ENCODE measurements at regions not wholly inside any gene's neighbourhood (a gene's known extent, or its start where the extent isn't known, plus 50 kb on each side); places are given as distances from the start of the nearest gene placed in this dataset.

GRCh38 chr4:181948839-181949382 is 294.3 kb upstream of the TENM3 start:
- 70% methylated on average over 3 of the region's 3 CpGs for WGBS
- H3K4me3 ChIP-seq (ENCODE audit: low read depth, low read length), result no peak overlapping the region
- H3K27ac ChIP-seq (ENCODE audit: low read depth), result no peak overlapping the region
- no peaks in the 10 kb centered on the region for H3K36me3 ChIP-seq (ENCODE audit: insufficient read depth)
- no peaks in the 10 kb centered on the region for H3K4me1 ChIP-seq (ENCODE audit: insufficient read depth)
- DNase-seq (ENCODE audit: extremely low spot score), result no peak

GRCh38 chr4:181949704-181950312 is 293.4 kb upstream of the TENM3 start:
- WGBS, result 89% methylated on average over 6 of the region's 6 CpGs
- no peak for DNase-seq (ENCODE audit: extremely low spot score)
- Histone ChIP-seq H3K36me3 (ENCODE audit: insufficient read depth) (no peaks in the 10 kb centered on the region), H3K4me3 (ENCODE audit: low read depth, low read length) (no peak overlapping the region), H3K4me1 (ENCODE audit: insufficient read depth) (no peaks in the 10 kb centered on the region), H3K27ac (ENCODE audit: low read depth) (no peak overlapping the region)

- Histone ChIP-seq H3K4me3 (ENCODE audit: low read depth, low read length) (no peak overlapping the region), H3K4me1 (ENCODE audit: insufficient read depth) (no peaks in the 10 kb centered on the region), H3K36me3 (ENCODE audit: insufficient read depth) (no peaks in the 10 kb centered on the region), H3K27ac (ENCODE audit: low read depth) (no peak overlapping the region)
- 77% methylated on average over 6 of the region's 6 CpGs for WGBS
- no peak for DNase-seq (ENCODE audit: extremely low spot score)
Measured at GRCh38 chr4:181950372-181951127, 292.7 kb upstream of the TENM3 start.

- DNase-seq (ENCODE audit: extremely low spot score), result no peak
- WGBS, result 97% methylated on average over 3 of the region's 3 CpGs
- H3K27ac ChIP-seq (ENCODE audit: low read depth), result no peak overlapping the region
- H3K36me3 ChIP-seq (ENCODE audit: insufficient read depth), result no peaks in the 10 kb centered on the region
- no peak overlapping the region for H3K4me3 ChIP-seq (ENCODE audit: low read depth, low read length)
- no peaks in the 10 kb centered on the region for H3K4me1 ChIP-seq (ENCODE audit: insufficient read depth)
Measured at GRCh38 chr4:181951265-181951664, 291.9 kb upstream of the TENM3 start.

- WGBS, result 47% methylated on average over 7 of the region's 7 CpGs
- no peak for DNase-seq (ENCODE audit: extremely low spot score)
Measured at GRCh38 chr4:181952478-181952877, 290.7 kb upstream of the TENM3 start.

GRCh38 chr4:181956512-181956911 is 286.7 kb upstream of the TENM3 start:
- no peaks in the 10 kb centered on the region for H3K4me1 ChIP-seq (ENCODE audit: insufficient read depth)
- DNase-seq (ENCODE audit: extremely low spot score), result no peak
- no peaks in the 10 kb centered on the region for H3K36me3 ChIP-seq (ENCODE audit: insufficient read depth)
- 61% methylated on average over 3 of the region's 3 CpGs for WGBS
- no peak overlapping the region for H3K27ac ChIP-seq (ENCODE audit: low read depth)
- no peak overlapping the region for H3K4me3 ChIP-seq (ENCODE audit: low read depth, low read length)

More at GRCh38 chr4:181952478-181952877, 290.7 kb upstream of the TENM3 start:
- Histone ChIP-seq H3K4me1 (ENCODE audit: insufficient read depth) (no peaks in the 10 kb centered on the region), H3K4me3 (ENCODE audit: low read depth, low read length) (no peak overlapping the region), H3K36me3 (ENCODE audit: insufficient read depth) (no peaks in the 10 kb centered on the region), H3K27ac (ENCODE audit: low read depth) (no peak overlapping the region)

GRCh38 chr4:181957088-181957487 is 286.1 kb upstream of the TENM3 start:
- Histone ChIP-seq H3K36me3 (ENCODE audit: insufficient read depth) (no peaks in the 10 kb centered on the region), H3K4me1 (ENCODE audit: insufficient read depth) (no peaks in the 10 kb centered on the region), H3K4me3 (ENCODE audit: low read depth, low read length) (no peak overlapping the region), H3K27ac (ENCODE audit: low read depth) (no peak overlapping the region)
- 21% methylated on average over 8 of the region's 8 CpGs for WGBS
- DNase-seq (ENCODE audit: extremely low spot score), result no peak

- H3K36me3 ChIP-seq (ENCODE audit: insufficient read depth), result no peaks in the 10 kb centered on the region
- no peak overlapping the region for H3K4me3 ChIP-seq (ENCODE audit: low read depth, low read length)
- WGBS, result 73% methylated on average over 2 of the region's 2 CpGs
Measured at GRCh38 chr4:181958446-181958845, 284.8 kb upstream of the TENM3 start.

GRCh38 chr4:181959121-181959520 is 284.1 kb upstream of the TENM3 start:
- no peaks in the 10 kb centered on the region for H3K4me1 ChIP-seq (ENCODE audit: insufficient read depth)
- no peaks in the 10 kb centered on the region for H3K36me3 ChIP-seq (ENCODE audit: insufficient read depth)
- H3K27ac ChIP-seq (ENCODE audit: low read depth), result no peak overlapping the region
- H3K4me3 ChIP-seq (ENCODE audit: low read depth, low read length), result no peak overlapping the region
- no peak for DNase-seq (ENCODE audit: extremely low spot score)
- WGBS, result 79% methylated on average over 3 of the region's 3 CpGs

More at GRCh38 chr4:181958446-181958845, 284.8 kb upstream of the TENM3 start:
- no peaks in the 10 kb centered on the region for H3K4me1 ChIP-seq (ENCODE audit: insufficient read depth)
- H3K27ac ChIP-seq (ENCODE audit: low read depth), result no peak overlapping the region
- DNase-seq (ENCODE audit: extremely low spot score), result no peak

GRCh38 chr4:181960384-181960783 is 282.8 kb upstream of the TENM3 start:
- WGBS, result 84% methylated on average over 3 of the region's 3 CpGs
- Histone ChIP-seq H3K4me1 (ENCODE audit: insufficient read depth) (no peaks in the 10 kb centered on the region), H3K36me3 (ENCODE audit: insufficient read depth) (no peaks in the 10 kb centered on the region), H3K27ac (ENCODE audit: low read depth) (no peak overlapping the region), H3K4me3 (ENCODE audit: low read depth, low read length) (no peak overlapping the region)
- DNase-seq (ENCODE audit: extremely low spot score), result no peak

GRCh38 chr4:181962321-181962720 is 280.9 kb upstream of the TENM3 start:
- WGBS, result 29% methylated on average over 4 of the region's 4 CpGs
- H3K36me3 ChIP-seq (ENCODE audit: insufficient read depth), result no peaks in the 10 kb centered on the region
- H3K27ac ChIP-seq (ENCODE audit: low read depth), result no peak overlapping the region
- H3K4me1 ChIP-seq (ENCODE audit: insufficient read depth), result no peaks in the 10 kb centered on the region
- DNase-seq (ENCODE audit: extremely low spot score), result no peak
- H3K4me3 ChIP-seq (ENCODE audit: low read depth, low read length), result no peak overlapping the region

- no peaks in the 10 kb centered on the region for H3K36me3 ChIP-seq (ENCODE audit: insufficient read depth)
- H3K4me1 ChIP-seq (ENCODE audit: insufficient read depth), result no peaks in the 10 kb centered on the region
- 87% methylated on average over 8 of the region's 8 CpGs for WGBS
- H3K27ac ChIP-seq (ENCODE audit: low read depth), result no peak overlapping the region
- H3K4me3 ChIP-seq (ENCODE audit: low read depth, low read length), result no peak overlapping the region
- DNase-seq (ENCODE audit: extremely low spot score), result no peak
Measured at GRCh38 chr4:181964731-181965130, 278.5 kb upstream of the TENM3 start.

- WGBS, result 75% methylated on average over 1 of the region's 1 CpG
- H3K27ac ChIP-seq (ENCODE audit: low read depth), result no peak overlapping the region
- no peak for DNase-seq (ENCODE audit: extremely low spot score)
- no peaks in the 10 kb centered on the region for H3K36me3 ChIP-seq (ENCODE audit: insufficient read depth)
- no peak overlapping the region for H3K4me3 ChIP-seq (ENCODE audit: low read depth, low read length)
- H3K4me1 ChIP-seq (ENCODE audit: insufficient read depth), result no peaks in the 10 kb centered on the region
Measured at GRCh38 chr4:181966104-181966551, 277.1 kb upstream of the TENM3 start.

GRCh38 chr4:181967401-181967800 is 275.8 kb upstream of the TENM3 start:
- no peaks in the 10 kb centered on the region for H3K36me3 ChIP-seq (ENCODE audit: insufficient read depth)
- no peak overlapping the region for H3K4me3 ChIP-seq (ENCODE audit: low read depth, low read length)
- H3K4me1 ChIP-seq (ENCODE audit: insufficient read depth), result no peaks in the 10 kb centered on the region
- no peak overlapping the region for H3K27ac ChIP-seq (ENCODE audit: low read depth)
- WGBS, result 61% methylated on average over 3 of the region's 3 CpGs
- no peak for DNase-seq (ENCODE audit: extremely low spot score)
